GM23338 (cell line): ENCODE measurements at regions not wholly inside any gene's neighbourhood (a gene's known extent, or its start where the extent isn't known, plus 50 kb on each side); places are given as distances from the start of the nearest gene placed in this dataset.

Experiments used
- ATAC-seq: fragments of 200-7000 bp; cut with Tn5 transposase; 3 replicates; pipeline ENCODE4 v1.9.1; 2020
- DNase-seq: peaks from one replicate; pipeline ENCODE4 v3.0.0-alpha.2; 2015; ENCODE audit warnings: low spot score
- H2AFZ ChIP-seq: fragments of 200-600 bp; sonication (generic); 2 replicates; pipeline ENCODE4 v1.8.0; 2016; ENCODE audit warnings: antibody characterized with exemption, mild to moderate bottlenecking, moderate library complexity
- H3F3A ChIP-seq: fragments of 200-600 bp; sonication (generic); replicated peaks from 2 replicates; pipeline ENCODE4 v1.8.0; 2017; ENCODE audit warnings: antibody characterized with exemption, mixed run types, low read depth
- H3K27ac ChIP-seq: fragments of 200-600 bp; sonication (generic); 2 replicates; pipeline ENCODE4 v1.6.1; 2016; ENCODE audit warnings: low read depth
- H3K27me3 ChIP-seq: fragments of 200-600 bp; sonication (generic); 2 replicates; pipeline ENCODE4 v1.8.0; 2016; ENCODE audit warnings: mild to moderate bottlenecking, mixed run types, moderate library complexity; ENCODE audit not compliant: insufficient read depth
- H3K36me3 ChIP-seq: fragments of 200-600 bp; sonication (generic); 2 replicates; pipeline ENCODE4 v1.8.0; 2016; ENCODE audit warnings: mild to moderate bottlenecking; ENCODE audit not compliant: insufficient read depth
- H3K4me1 ChIP-seq: fragments of 200-600 bp; sonication (generic); 2 replicates; pipeline ENCODE4 v1.8.0; 2016; ENCODE audit warnings: mild to moderate bottlenecking, moderate library complexity; ENCODE audit not compliant: insufficient read depth
- H3K4me2 ChIP-seq: fragments of 200-600 bp; sonication (generic); 2 replicates; pipeline ENCODE4 v1.7.1; 2017; ENCODE audit warnings: mixed run types
- H3K4me3 ChIP-seq: fragments of 200-600 bp; sonication (generic); 2 replicates; pipeline ENCODE4 v1.6.1; 2016; ENCODE audit warnings: mixed run types
- H3K79me2 ChIP-seq: fragments of 200-600 bp; sonication (generic); replicated peaks from 2 replicates; pipeline ENCODE4 v1.8.0; 2017; ENCODE audit warnings: mild to moderate bottlenecking; ENCODE audit not compliant: insufficient read depth
- H3K9me2 ChIP-seq: fragments of 200-600 bp; sonication (generic); 2 replicates; pipeline ENCODE4 v1.8.0; 2017; ENCODE audit not compliant: insufficient read depth
- H4K20me1 ChIP-seq: fragments of 200-600 bp; sonication (generic); replicated peaks from 2 replicates; pipeline ENCODE4 v1.8.0; 2017; ENCODE audit warnings: mild to moderate bottlenecking; ENCODE audit not compliant: insufficient read depth
- H3K27ac Mint-ChIP-seq: 2 replicates; pipeline ENCODE4 v1.8.0; 2020; ENCODE audit warnings: inconsistent platforms, mild to moderate bottlenecking, moderate library complexity, mixed read lengths
- H3K27me3 Mint-ChIP-seq: 3 replicates; pipeline ENCODE4 v1.8.0; 2022; ENCODE audit warnings: low read depth, mild to moderate bottlenecking, moderate library complexity, mixed read lengths, inconsistent platforms; ENCODE audit not compliant: insufficient read depth, poor library complexity
- H3K36me3 Mint-ChIP-seq: 3 replicates; pipeline ENCODE4 v1.8.0; 2021; ENCODE audit warnings: low read depth, mild to moderate bottlenecking, inconsistent platforms, moderate library complexity, mixed read lengths
- H3K4me1 Mint-ChIP-seq: 3 replicates; pipeline ENCODE4 v1.8.0; 2020; ENCODE audit warnings: mild to moderate bottlenecking, inconsistent platforms, mixed read lengths
- H3K4me3 Mint-ChIP-seq: 3 replicates; pipeline ENCODE4 v1.8.0; 2021; ENCODE audit warnings: moderate library complexity, mild to moderate bottlenecking, inconsistent platforms, mixed read lengths
- H3K9me3 Mint-ChIP-seq: 3 replicates; pipeline ENCODE4 v1.8.0; 2020; ENCODE audit warnings: moderate library complexity, mild to moderate bottlenecking, inconsistent platforms, mixed read lengths
- EZH2 ChIP-seq: fragments of 200-600 bp; sonication (generic); IDR thresholded peaks from one replicate; pipeline ENCODE4 v1.8.0; 2017; ENCODE audit warnings: antibody characterized with exemption, mild to moderate bottlenecking, low read depth; ENCODE audit not compliant: unreplicated experiment
- EZH2phosphoT487 ChIP-seq: fragments of 200-600 bp; sonication (generic); IDR thresholded peaks from one replicate; pipeline ENCODE4 v1.8.1; 2018; ENCODE audit warnings: antibody characterized with exemption; ENCODE audit not compliant: unreplicated experiment
- NANOG ChIP-seq: IDR thresholded peaks from 2 replicates; pipeline ENCODE4 v1.6.1; 2016; ENCODE audit warnings: antibody characterized with exemption, borderline replicate concordance
- STAT1 ChIP-seq: IDR thresholded peaks from one replicate; pipeline ENCODE4 v1.6.1; 2016; ENCODE audit warnings: antibody characterized with exemption; ENCODE audit not compliant: unreplicated experiment
- ZNF331 ChIP-seq: fragments of 250-450 bp; sonication (Bioruptor Pico); IDR thresholded peaks from 2 replicates; pipeline ENCODE4 v1.5.0; 2020; ENCODE audit warnings: low read depth, mild to moderate bottlenecking, moderate library complexity
- TF ChIP-seq, protein P1 (sequence below): IDR thresholded peaks from one replicate; pipeline ENCODE4 v1.6.1; 2018; ENCODE audit warnings: antibody characterized with exemption; ENCODE audit not compliant: unreplicated experiment
- TF ChIP-seq, protein P2 (sequence below): fragments of 250-450 bp; sonication (Bioruptor Pico); IDR thresholded peaks from 2 replicates; pipeline ENCODE4 v1.5.0; 2020; ENCODE audit warnings: mild to moderate bottlenecking, moderate library complexity
- TF ChIP-seq, protein P3 (sequence below): IDR thresholded peaks from 2 replicates; pipeline ENCODE4 v1.6.1; 2016; ENCODE audit warnings: antibody characterized with exemption

DNA sequence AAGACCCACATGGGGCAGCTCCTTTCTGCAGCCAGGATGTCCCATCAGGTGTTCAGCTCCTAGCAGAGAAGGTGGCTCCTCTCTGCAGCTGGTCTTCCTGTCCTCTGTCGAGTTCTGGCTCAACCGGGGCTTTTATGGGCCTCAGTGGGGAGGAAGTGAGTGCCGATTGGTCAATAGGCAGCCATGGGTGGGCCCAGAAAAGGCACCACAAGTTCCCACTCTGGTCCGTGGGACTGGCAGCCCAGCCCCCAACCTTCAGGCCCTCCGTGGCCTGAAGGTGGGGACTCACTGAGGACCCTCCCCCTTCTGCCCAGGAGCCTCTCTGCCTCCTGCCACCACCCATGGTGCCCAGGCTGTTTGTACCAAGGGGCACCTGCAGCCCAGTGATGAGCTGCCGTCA is 161.7 kb upstream of the DUSP10 start:
- Histone ChIP-seq H3K4me3 (no peak overlapping the region), H3K27ac (no peak overlapping the region), H3F3A (no peaks in the 10 kb centered on the region), H2AFZ (no peak overlapping the region), H4K20me1 (no peaks in the 10 kb centered on the region), H3K9me2 (no peaks in the 10 kb centered on the region), H3K4me2 (no peak overlapping the region), H3K79me2 (no peaks in the 10 kb centered on the region), H3K4me1 (no peaks in the 10 kb centered on the region), H3K36me3 (no peaks in the 10 kb centered on the region; the same call in 1 of the 2 replicates), H3K27me3 (no peaks in the 10 kb centered on the region)
- no peak overlapping the region for H3K27ac Mint-ChIP-seq
- no peaks in the 10 kb centered on the region; the same call in 2 of the 3 replicates for H3K9me3 Mint-ChIP-seq
- H3K4me3 Mint-ChIP-seq: no peak overlapping the region
- H3K4me1 Mint-ChIP-seq: no peaks in the 10 kb centered on the region; the same call in 2 of the 3 replicates
- DNase-seq (no peak), ATAC-seq (no peak)
- TF ChIP-seq, protein P1, sequence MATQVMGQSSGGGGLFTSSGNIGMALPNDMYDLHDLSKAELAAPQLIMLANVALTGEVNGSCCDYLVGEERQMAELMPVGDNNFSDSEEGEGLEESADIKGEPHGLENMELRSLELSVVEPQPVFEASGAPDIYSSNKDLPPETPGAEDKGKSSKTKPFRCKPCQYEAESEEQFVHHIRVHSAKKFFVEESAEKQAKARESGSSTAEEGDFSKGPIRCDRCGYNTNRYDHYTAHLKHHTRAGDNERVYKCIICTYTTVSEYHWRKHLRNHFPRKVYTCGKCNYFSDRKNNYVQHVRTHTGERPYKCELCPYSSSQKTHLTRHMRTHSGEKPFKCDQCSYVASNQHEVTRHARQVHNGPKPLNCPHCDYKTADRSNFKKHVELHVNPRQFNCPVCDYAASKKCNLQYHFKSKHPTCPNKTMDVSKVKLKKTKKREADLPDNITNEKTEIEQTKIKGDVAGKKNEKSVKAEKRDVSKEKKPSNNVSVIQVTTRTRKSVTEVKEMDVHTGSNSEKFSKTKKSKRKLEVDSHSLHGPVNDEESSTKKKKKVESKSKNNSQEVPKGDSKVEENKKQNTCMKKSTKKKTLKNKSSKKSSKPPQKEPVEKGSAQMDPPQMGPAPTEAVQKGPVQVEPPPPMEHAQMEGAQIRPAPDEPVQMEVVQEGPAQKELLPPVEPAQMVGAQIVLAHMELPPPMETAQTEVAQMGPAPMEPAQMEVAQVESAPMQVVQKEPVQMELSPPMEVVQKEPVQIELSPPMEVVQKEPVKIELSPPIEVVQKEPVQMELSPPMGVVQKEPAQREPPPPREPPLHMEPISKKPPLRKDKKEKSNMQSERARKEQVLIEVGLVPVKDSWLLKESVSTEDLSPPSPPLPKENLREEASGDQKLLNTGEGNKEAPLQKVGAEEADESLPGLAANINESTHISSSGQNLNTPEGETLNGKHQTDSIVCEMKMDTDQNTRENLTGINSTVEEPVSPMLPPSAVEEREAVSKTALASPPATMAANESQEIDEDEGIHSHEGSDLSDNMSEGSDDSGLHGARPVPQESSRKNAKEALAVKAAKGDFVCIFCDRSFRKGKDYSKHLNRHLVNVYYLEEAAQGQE: no peak
- no peak for TF ChIP-seq EZH2phosphoT487
- TF ChIP-seq STAT1: no peak
- TF ChIP-seq ZNF331 (CRISPR knock-in tag): no peak
- no peak for TF ChIP-seq EZH2
- TF ChIP-seq, protein P2, sequence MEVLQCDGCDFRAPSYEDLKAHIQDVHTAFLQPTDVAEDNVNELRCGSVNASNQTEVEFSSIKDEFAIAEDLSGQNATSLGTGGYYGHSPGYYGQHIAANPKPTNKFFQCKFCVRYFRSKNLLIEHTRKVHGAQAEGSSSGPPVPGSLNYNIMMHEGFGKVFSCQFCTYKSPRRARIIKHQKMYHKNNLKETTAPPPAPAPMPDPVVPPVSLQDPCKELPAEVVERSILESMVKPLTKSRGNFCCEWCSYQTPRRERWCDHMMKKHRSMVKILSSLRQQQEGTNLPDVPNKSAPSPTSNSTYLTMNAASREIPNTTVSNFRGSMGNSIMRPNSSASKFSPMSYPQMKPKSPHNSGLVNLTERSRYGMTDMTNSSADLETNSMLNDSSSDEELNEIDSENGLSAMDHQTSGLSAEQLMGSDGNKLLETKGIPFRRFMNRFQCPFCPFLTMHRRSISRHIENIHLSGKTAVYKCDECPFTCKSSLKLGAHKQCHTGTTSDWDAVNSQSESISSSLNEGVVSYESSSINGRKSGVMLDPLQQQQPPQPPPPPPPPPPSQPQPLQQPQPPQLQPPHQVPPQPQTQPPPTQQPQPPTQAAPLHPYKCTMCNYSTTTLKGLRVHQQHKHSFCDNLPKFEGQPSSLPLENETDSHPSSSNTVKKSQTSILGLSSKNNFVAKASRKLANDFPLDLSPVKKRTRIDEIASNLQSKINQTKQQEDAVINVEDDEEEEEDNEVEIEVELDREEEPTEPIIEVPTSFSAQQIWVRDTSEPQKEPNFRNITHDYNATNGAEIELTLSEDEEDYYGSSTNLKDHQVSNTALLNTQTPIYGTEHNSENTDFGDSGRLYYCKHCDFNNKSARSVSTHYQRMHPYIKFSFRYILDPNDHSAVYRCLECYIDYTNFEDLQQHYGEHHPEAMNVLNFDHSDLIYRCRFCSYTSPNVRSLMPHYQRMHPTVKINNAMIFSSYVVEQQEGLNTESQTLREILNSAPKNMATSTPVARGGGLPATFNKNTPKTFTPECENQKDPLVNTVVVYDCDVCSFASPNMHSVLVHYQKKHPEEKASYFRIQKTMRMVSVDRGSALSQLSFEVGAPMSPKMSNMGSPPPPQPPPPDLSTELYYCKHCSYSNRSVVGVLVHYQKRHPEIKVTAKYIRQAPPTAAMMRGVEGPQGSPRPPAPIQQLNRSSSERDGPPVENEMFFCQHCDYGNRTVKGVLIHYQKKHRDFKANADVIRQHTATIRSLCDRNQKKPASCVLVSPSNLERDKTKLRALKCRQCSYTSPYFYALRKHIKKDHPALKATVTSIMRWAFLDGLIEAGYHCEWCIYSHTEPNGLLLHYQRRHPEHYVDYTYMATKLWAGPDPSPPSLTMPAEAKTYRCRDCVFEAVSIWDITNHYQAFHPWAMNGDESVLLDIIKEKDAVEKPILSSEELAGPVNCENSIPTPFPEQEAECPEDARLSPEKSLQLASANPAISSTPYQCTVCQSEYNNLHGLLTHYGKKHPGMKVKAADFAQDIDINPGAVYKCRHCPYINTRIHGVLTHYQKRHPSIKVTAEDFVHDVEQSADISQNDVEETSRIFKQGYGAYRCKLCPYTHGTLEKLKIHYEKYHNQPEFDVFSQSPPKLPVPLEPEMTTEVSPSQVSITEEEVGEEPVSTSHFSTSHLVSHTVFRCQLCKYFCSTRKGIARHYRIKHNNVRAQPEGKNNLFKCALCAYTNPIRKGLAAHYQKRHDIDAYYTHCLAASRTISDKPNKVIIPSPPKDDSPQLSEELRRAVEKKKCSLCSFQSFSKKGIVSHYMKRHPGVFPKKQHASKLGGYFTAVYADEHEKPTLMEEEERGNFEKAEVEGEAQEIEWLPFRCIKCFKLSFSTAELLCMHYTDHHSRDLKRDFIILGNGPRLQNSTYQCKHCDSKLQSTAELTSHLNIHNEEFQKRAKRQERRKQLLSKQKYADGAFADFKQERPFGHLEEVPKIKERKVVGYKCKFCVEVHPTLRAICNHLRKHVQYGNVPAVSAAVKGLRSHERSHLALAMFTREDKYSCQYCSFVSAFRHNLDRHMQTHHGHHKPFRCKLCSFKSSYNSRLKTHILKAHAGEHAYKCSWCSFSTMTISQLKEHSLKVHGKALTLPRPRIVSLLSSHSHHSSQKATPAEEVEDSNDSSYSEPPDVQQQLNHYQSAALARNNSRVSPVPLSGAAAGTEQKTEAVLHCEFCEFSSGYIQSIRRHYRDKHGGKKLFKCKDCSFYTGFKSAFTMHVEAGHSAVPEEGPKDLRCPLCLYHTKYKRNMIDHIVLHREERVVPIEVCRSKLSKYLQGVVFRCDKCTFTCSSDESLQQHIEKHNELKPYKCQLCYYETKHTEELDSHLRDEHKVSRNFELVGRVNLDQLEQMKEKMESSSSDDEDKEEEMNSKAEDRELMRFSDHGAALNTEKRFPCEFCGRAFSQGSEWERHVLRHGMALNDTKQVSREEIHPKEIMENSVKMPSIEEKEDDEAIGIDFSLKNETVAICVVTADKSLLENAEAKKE (CRISPR knock-in tag): no peak
- TF ChIP-seq NANOG: no peak
- TF ChIP-seq, protein P3, sequence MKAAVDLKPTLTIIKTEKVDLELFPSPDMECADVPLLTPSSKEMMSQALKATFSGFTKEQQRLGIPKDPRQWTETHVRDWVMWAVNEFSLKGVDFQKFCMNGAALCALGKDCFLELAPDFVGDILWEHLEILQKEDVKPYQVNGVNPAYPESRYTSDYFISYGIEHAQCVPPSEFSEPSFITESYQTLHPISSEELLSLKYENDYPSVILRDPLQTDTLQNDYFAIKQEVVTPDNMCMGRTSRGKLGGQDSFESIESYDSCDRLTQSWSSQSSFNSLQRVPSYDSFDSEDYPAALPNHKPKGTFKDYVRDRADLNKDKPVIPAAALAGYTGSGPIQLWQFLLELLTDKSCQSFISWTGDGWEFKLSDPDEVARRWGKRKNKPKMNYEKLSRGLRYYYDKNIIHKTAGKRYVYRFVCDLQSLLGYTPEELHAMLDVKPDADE: no peak
- H3K27me3 Mint-ChIP-seq: no peaks in the 10 kb centered on the region
- no peaks in the 10 kb centered on the region for H3K36me3 Mint-ChIP-seq
